ENCODE measurements at regions not wholly inside any gene's neighbourhood (a gene's known extent, or its start where the extent isn't known, plus 50 kb on each side); places are given as distances from the start of the nearest gene placed in this dataset.

DNA sequence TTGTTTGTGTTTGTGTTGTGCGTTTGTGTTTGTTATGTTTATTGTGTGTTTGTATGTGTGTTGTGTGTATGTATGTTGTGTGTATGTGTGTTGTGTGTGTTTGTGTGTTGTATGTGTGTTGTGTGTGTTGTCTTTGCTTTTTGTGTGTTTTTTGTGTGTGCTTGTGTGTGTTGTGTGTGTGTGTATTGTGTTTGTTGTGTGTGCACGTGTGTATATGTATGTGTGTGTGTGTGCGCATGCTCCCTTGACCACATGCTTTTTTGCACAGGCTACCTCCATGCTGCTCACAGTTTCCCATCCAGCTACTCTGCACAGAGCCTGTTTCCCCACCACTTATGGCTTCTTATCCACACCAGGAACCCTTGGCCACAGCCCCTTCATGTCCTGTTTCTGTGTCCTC lies 720.0 kb upstream of the ADAMTS16 start:
- TF ChIP-seq, protein P1, sequence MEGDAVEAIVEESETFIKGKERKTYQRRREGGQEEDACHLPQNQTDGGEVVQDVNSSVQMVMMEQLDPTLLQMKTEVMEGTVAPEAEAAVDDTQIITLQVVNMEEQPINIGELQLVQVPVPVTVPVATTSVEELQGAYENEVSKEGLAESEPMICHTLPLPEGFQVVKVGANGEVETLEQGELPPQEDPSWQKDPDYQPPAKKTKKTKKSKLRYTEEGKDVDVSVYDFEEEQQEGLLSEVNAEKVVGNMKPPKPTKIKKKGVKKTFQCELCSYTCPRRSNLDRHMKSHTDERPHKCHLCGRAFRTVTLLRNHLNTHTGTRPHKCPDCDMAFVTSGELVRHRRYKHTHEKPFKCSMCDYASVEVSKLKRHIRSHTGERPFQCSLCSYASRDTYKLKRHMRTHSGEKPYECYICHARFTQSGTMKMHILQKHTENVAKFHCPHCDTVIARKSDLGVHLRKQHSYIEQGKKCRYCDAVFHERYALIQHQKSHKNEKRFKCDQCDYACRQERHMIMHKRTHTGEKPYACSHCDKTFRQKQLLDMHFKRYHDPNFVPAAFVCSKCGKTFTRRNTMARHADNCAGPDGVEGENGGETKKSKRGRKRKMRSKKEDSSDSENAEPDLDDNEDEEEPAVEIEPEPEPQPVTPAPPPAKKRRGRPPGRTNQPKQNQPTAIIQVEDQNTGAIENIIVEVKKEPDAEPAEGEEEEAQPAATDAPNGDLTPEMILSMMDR (IDR thresholded peaks at IDR 0.05) = no peak
- TF ChIP-seq POLR2AphosphoS5 (IDR thresholded peaks at IDR 0.05) = no peak
- TF ChIP-seq EP300 (IDR thresholded peaks at IDR 0.05) = no peak
